H1 (cell line): ENCODE measurements at regions not wholly inside any gene's neighbourhood (a gene's known extent, or its start where the extent isn't known, plus 50 kb on each side); places are given as distances from the start of the nearest gene placed in this dataset.

Experiments
- CTCF ChIA-PET: fragments of 300-600 bp; sonication (Branson Sonifier 250); formaldehyde crosslinking; loops from one replicate; lab custom pipeline; 2021; ENCODE audit not compliant: partially characterized antibody; lab: Charles Lee
- POLR2A ChIA-PET: fragments of 300-600 bp; sonication (Branson Sonifier 250); formaldehyde crosslinking; loops from one replicate; lab custom pipeline; 2021; ENCODE audit warnings: inconsistent platforms; ENCODE audit not compliant: partially characterized antibody; lab: Charles Lee
- DNase-seq, 2 experiments: peaks; one replicate each; pipeline versions ENCODE4 v3.0.0 to v3.0.0-alpha.2; 2010 to 2022; ENCODE audit warnings: low spot score in 2 of 2, low read depth in 1 of 2, mixed read lengths in 1 of 2
- FAIRE-seq: peaks from 2 replicates; lab custom pipeline; 2011; peaks lifted over from hg19 to GRCh38; lab: Jason Lieb, UNC
- H2AFZ ChIP-seq: 2 replicates; pipeline ENCODE4 v1.8.1; 2012; ENCODE audit warnings: low read length, inconsistent platforms
- H2AK5ac ChIP-seq: 2 replicates; pipeline ENCODE4 v1.6.1; 2013; ENCODE audit warnings: low read depth, low read length
- H2BK120ac ChIP-seq: replicated peaks from 2 replicates; pipeline ENCODE3; 2013; ENCODE audit warnings: low read depth, low read length, inconsistent platforms
- H2BK12ac ChIP-seq: 2 replicates; pipeline ENCODE4 v1.6.1; 2013; ENCODE audit warnings: low read depth, low read length
- H2BK15ac ChIP-seq: 2 replicates; pipeline ENCODE4 v1.6.1; 2013; ENCODE audit warnings: low read length
- H2BK20ac ChIP-seq: 2 replicates; pipeline ENCODE4 v1.6.1; 2013; ENCODE audit warnings: low read length
- H2BK5ac ChIP-seq: 2 replicates; pipeline ENCODE4 v1.6.1; 2013; ENCODE audit warnings: low read depth, low read length
- H3K14ac ChIP-seq: 2 replicates; pipeline ENCODE4 v1.6.1; 2013; ENCODE audit warnings: inconsistent platforms; ENCODE audit not compliant: insufficient read length
- H3K18ac ChIP-seq: 2 replicates; pipeline ENCODE4 v1.6.1; 2013; ENCODE audit warnings: low read length; ENCODE audit errors: extremely low read depth
- H3K23ac ChIP-seq: 2 replicates; pipeline ENCODE4 v1.6.1; 2013; ENCODE audit warnings: inconsistent platforms; ENCODE audit not compliant: insufficient read length
- H3K23me2 ChIP-seq: 2 replicates; pipeline ENCODE4 v1.6.1; 2013; ENCODE audit warnings: low read depth, low read length
- H3K27ac ChIP-seq: 2 replicates; pipeline ENCODE4 v1.6.1; 2011; ENCODE audit warnings: low read depth, low read length, inconsistent platforms
- H3K27me3 ChIP-seq, 4 experiments: replicated peaks in 1 of 4; 1 replicate in 1 of 4; 2 replicates in 3 of 4; pipeline versions ENCODE4 v1.6.1 to v1.8.1; 2011 to 2013; ENCODE audit warnings: low read length in 3 of 4, mild to moderate bottlenecking in 3 of 4, inconsistent platforms in 2 of 4, mixed read lengths in 2 of 4, moderate library complexity in 1 of 4; ENCODE audit not compliant: control insufficient read depth in 3 of 4, insufficient read depth in 3 of 4; ENCODE audit errors: extremely low read depth in 1 of 4
- H3K36me3 ChIP-seq, 4 experiments: 2 replicates each; pipeline versions ENCODE4 v1.6.1 to v1.8.1; 2011 to 2013; ENCODE audit warnings: mild to moderate bottlenecking in 4 of 4, low read length in 3 of 4, moderate library complexity in 2 of 4, control low read depth in 1 of 4, inconsistent platforms in 1 of 4; ENCODE audit not compliant: insufficient read depth in 4 of 4, control insufficient read depth in 2 of 4
- H3K4ac ChIP-seq: replicated peaks from 2 replicates; pipeline ENCODE3; 2013; ENCODE audit warnings: low read length, low read depth, mixed read lengths, inconsistent platforms; ENCODE audit not compliant: insufficient read length
- H3K4me1 ChIP-seq, 4 experiments: replicated peaks in 1 of 4; 1 replicate in 1 of 4; 2 replicates in 3 of 4; pipeline versions ENCODE4 v1.6.1 to v1.8.1; 2011 to 2013; ENCODE audit warnings: low read length in 3 of 4, inconsistent platforms in 2 of 4, mixed read lengths in 1 of 4; ENCODE audit not compliant: insufficient read depth in 4 of 4, control insufficient read depth in 3 of 4
- H3K4me2 ChIP-seq, 2 experiments: 2 replicates each; pipeline versions ENCODE4 v1.6.1 to v1.8.1; 2011 to 2013; ENCODE audit warnings: low read depth in 2 of 2, low read length in 2 of 2, control low read depth in 1 of 2, inconsistent platforms in 1 of 2, mild to moderate bottlenecking in 1 of 2; ENCODE audit not compliant: insufficient read depth in 1 of 2
- H3K4me3 ChIP-seq, 4 experiments: fragments of 200-600, 300-600 bp in 1 of 4; sonication (generic), shearing (Covaris generic), sonication (Bioruptor Twin) in 1 of 4; 2 replicates each; pipeline versions ENCODE4 v1.5.1 to v1.8.1; 2011 to 2016; ENCODE audit warnings: low read length in 4 of 4, low read depth in 3 of 4, control low read depth in 2 of 4, inconsistent platforms in 2 of 4, mild to moderate bottlenecking in 2 of 4, mixed read lengths in 1 of 4, moderate library complexity in 1 of 4; ENCODE audit not compliant: insufficient read depth in 2 of 4; ENCODE audit errors: extremely low read depth in 1 of 4
- H3K56ac ChIP-seq: replicated peaks from 2 replicates; pipeline ENCODE3; 2013; ENCODE audit warnings: low read depth, mild to moderate bottlenecking, mixed read lengths, low read length, inconsistent platforms; ENCODE audit not compliant: insufficient read length
- H3K79me1 ChIP-seq: 2 replicates; pipeline ENCODE4 v1.6.1; 2013; ENCODE audit warnings: low read depth, low read length, control low read depth
- H3K79me2 ChIP-seq, 2 experiments: 2 replicates each; pipeline versions ENCODE4 v1.6.1 to v1.8.1; 2012 to 2013; ENCODE audit warnings: low read length in 2 of 2, mild to moderate bottlenecking in 2 of 2, inconsistent platforms in 1 of 2; ENCODE audit not compliant: insufficient read depth in 2 of 2, control insufficient read depth in 1 of 2
- H3K9ac ChIP-seq, 4 experiments: replicated peaks in 1 of 4; 1 replicate in 1 of 4; 2 replicates in 3 of 4; pipeline versions ENCODE4 v1.6.1 to v1.8.1; 2011 to 2013; ENCODE audit warnings: low read depth in 3 of 4, low read length in 3 of 4, control low read depth in 2 of 4, mild to moderate bottlenecking in 2 of 4, moderate library complexity in 2 of 4, inconsistent platforms in 1 of 4; ENCODE audit errors: extremely low read depth in 1 of 4
- H3K9me3 ChIP-seq, 2 experiments: 2 replicates each; pipeline versions ENCODE4 v1.6.1 to v1.8.1; 2012 to 2013; ENCODE audit warnings: mild to moderate bottlenecking in 2 of 2, moderate library complexity in 2 of 2, control low read depth in 1 of 2, inconsistent platforms in 1 of 2, low read depth in 1 of 2, low read length in 1 of 2, mixed read lengths in 1 of 2; ENCODE audit not compliant: insufficient read depth in 2 of 2
- H4K20me1 ChIP-seq, 2 experiments: replicated peaks in 1 of 2; 2 replicates each; pipeline versions ENCODE3 to v1.8.1; 2011 to 2013; ENCODE audit warnings: inconsistent platforms in 2 of 2, low read length in 2 of 2, mild to moderate bottlenecking in 1 of 2; ENCODE audit not compliant: insufficient read depth in 2 of 2, control insufficient read depth in 1 of 2
- H4K5ac ChIP-seq: 2 replicates; pipeline ENCODE4 v1.6.1; 2013; ENCODE audit warnings: low read length, low read depth, mixed read lengths, inconsistent platforms; ENCODE audit not compliant: insufficient read length
- H4K8ac ChIP-seq: 2 replicates; pipeline ENCODE4 v1.8.0; 2013; ENCODE audit warnings: mild to moderate bottlenecking, moderate library complexity, low read length, inconsistent platforms; ENCODE audit not compliant: insufficient read depth; ENCODE audit errors: extremely low read depth
- H4K91ac ChIP-seq: replicated peaks from 2 replicates; pipeline ENCODE3; 2013; ENCODE audit warnings: low read length, mixed read lengths, inconsistent platforms; ENCODE audit not compliant: insufficient read length
- ASH2L ChIP-seq: fragments of 200-600, 300-600 bp; sonication (generic); IDR thresholded peaks from one replicate; pipeline ENCODE4 v1.7.1; 2017; ENCODE audit warnings: low read length
- BRCA1 ChIP-seq: IDR thresholded peaks from 2 replicates; pipeline ENCODE4 v1.6.1; 2012; ENCODE audit warnings: low read depth, low read length, improper control_type of control experiment
- CTBP2 ChIP-seq: IDR thresholded peaks from 2 replicates; pipeline ENCODE4 v1.7.0; 2011; ENCODE audit warnings: borderline replicate concordance, mild to moderate bottlenecking, moderate library complexity, mixed read lengths, low read length; ENCODE audit not compliant: insufficient read depth, insufficient read length
- GABPA ChIP-seq: IDR thresholded peaks from 2 replicates; pipeline ENCODE4 v1.6.1; 2011; ENCODE audit warnings: mild to moderate bottlenecking, low read length, moderate library complexity, borderline replicate concordance; ENCODE audit not compliant: insufficient read depth
- JUN ChIP-seq: IDR thresholded peaks from 2 replicates; pipeline ENCODE4 v1.6.1; 2011; ENCODE audit warnings: low read depth, mild to moderate bottlenecking, improper control_type of control experiment, low read length
- JUND ChIP-seq: IDR thresholded peaks from 2 replicates; pipeline ENCODE4 v1.6.1; 2011; ENCODE audit warnings: mild to moderate bottlenecking, improper control_type of control experiment, low read length
- KDM4A ChIP-seq: IDR thresholded peaks from one replicate; pipeline ENCODE4 v1.7.1; 2012; ENCODE audit warnings: low read depth, mild to moderate bottlenecking, moderate library complexity, low read length, inconsistent platforms; ENCODE audit not compliant: severe bottlenecking
- NRF1 ChIP-seq: IDR thresholded peaks from 2 replicates; pipeline ENCODE4 v1.6.1; 2011; ENCODE audit warnings: mild to moderate bottlenecking, low read depth, low read length, improper control_type of control experiment
- PHF8 ChIP-seq: fragments of 200-600 bp; sonication (generic); conservative IDR thresholded peaks from 2 replicates; pipeline ENCODE4 v1.7.1; 2012; ENCODE audit warnings: low read depth, mild to moderate bottlenecking, inconsistent platforms, low read length, moderate library complexity
- RAD21 ChIP-seq, 2 experiments: IDR thresholded peaks in 1 of 2; conservative IDR thresholded peaks in 1 of 2; 2 replicates each; pipeline ENCODE4 v1.6.1; 2011; ENCODE audit warnings: low read depth in 2 of 2, low read length in 2 of 2, improper control_type of control experiment in 1 of 2, inconsistent platforms in 1 of 2, mild to moderate bottlenecking in 1 of 2, moderate library complexity in 1 of 2
- RFX5 ChIP-seq: IDR thresholded peaks from 2 replicates; pipeline ENCODE4 v1.6.1; 2011; ENCODE audit warnings: low read depth, low read length, improper control_type of control experiment, borderline replicate concordance
- SAP30 ChIP-seq: fragments of 300-600 bp; sonication (generic); IDR thresholded peaks from 2 replicates; pipeline ENCODE4 v1.7.1; 2012; ENCODE audit warnings: low read length, moderate library complexity, mild to moderate bottlenecking, inconsistent platforms; ENCODE audit not compliant: insufficient read depth, insufficient replicate concordance
- SIX5 ChIP-seq: IDR thresholded peaks from 2 replicates; pipeline ENCODE4 v1.6.1; 2011; ENCODE audit warnings: mild to moderate bottlenecking, low read depth, low read length
- SP4 ChIP-seq: IDR thresholded peaks from 2 replicates; pipeline ENCODE4 v1.6.1; 2012; ENCODE audit warnings: low read length, inconsistent platforms
- SRF ChIP-seq: IDR thresholded peaks from 2 replicates; pipeline ENCODE4 v1.6.1; 2011; ENCODE audit warnings: mild to moderate bottlenecking, low read depth, low read length, moderate library complexity
- TEAD4 ChIP-seq: IDR thresholded peaks from 2 replicates; pipeline ENCODE4 v1.6.1; 2012; ENCODE audit warnings: low read depth, low read length, inconsistent platforms, mixed read lengths
- WGBS, 2 experiments: shearing (Covaris generic) in 1 of 2; methylation state at CpG; one replicate each; pipeline versions ENCODE4 v1.1.6 to v1.1.7; 2013 to 2015; ENCODE audit warnings: low lambda C conversion rate in 2 of 2, mixed read lengths in 2 of 2, inconsistent platforms in 1 of 2, low coverage in 1 of 2, missing lambda C conversion rate in 1 of 2; ENCODE audit not compliant: insufficient replicate concordance in 2 of 2, insufficient coverage in 1 of 2, insufficient read length in 1 of 2; ENCODE audit errors: extremely low coverage in 1 of 2, missing lambda C conversion rate in 1 of 2; 5-methylcytosine and 5-hydroxymethylcytosine counted together

- Histone ChIP-seq H2AK5ac (no peak overlapping the region), H3K18ac (no peak overlapping the region), H2BK12ac (no peak overlapping the region), H4K8ac (no peak overlapping the region), H3K4me1 (no peaks in the 10 kb centered on the region), H3K56ac (no peak overlapping the region), H3K27ac (no peak overlapping the region), H4K5ac (no peak overlapping the region), H3K23me2 (no peaks in the 10 kb centered on the region), H3K9ac (no peak overlapping the region), H3K36me3 (no peaks in the 10 kb centered on the region), H4K20me1 (no peaks in the 10 kb centered on the region), H3K4me3 (no peak overlapping the region), H3K27me3 (no peaks in the 10 kb centered on the region), H2BK20ac (no peak overlapping the region), H3K79me2 (no peaks in the 10 kb centered on the region), H4K91ac (no peak overlapping the region), H3K79me1 (no peaks in the 10 kb centered on the region), H3K23ac (no peak overlapping the region), H2BK120ac (no peak overlapping the region), H3K14ac (no peak overlapping the region), H2BK5ac (no peak overlapping the region), H3K4me2 (no peak overlapping the region), H3K4ac (no peak overlapping the region), H2AFZ (no peak overlapping the region), H3K9me3 (no peaks in the 10 kb centered on the region), H2BK15ac (no peak overlapping the region)
- ChIA-PET CTCF (no interaction called here), POLR2A (no interaction called here)
- FAIRE-seq (no peak), DNase-seq (no peak)
- WGBS, 2 experiments, result 94% methylated on average over 1 of the region's 1 CpG; no CpG with 5 or more reads in 1 of the 2 experiments
- TF ChIP-seq NRF1 (no peak), GABPA (no peak), SIX5 (no peak), SRF (no peak), JUN (no peak), KDM4A (no peak), CTBP2 (no peak), PHF8 (no peak), RAD21 (IDR thresholded peaks at IDR 0.05 in 1 of 2, conservative IDR thresholded peaks at IDR 0.05 in 1 of 2; ENCODE audit: low read depth in 2 of 2, low read length in 2 of 2) (no peak), TEAD4 (no peak), RFX5 (no peak), SAP30 (no peak), SP4 (no peak), ASH2L (no peak), BRCA1 (no peak), JUND (no peak)
Measured at GRCh38 chr6:23327621-23328020, 758.3 kb downstream of the HDGFL1 start.
